ENCODE measurements at regions not wholly inside any gene's neighbourhood (a gene's known extent, or its start where the extent isn't known, plus 50 kb on each side); places are given as distances from the start of the nearest gene placed in this dataset.

GRCh38 chr5:158066076-158066475 lies 207.1 kb upstream of the CLINT1 start:
- DNase-seq, result no peak
- no peak overlapping the region for H3K9ac ChIP-seq (ENCODE audit: low read length)
- H3K4me1 ChIP-seq (ENCODE audit: low read length), result no peaks in the 10 kb centered on the region
- no peak overlapping the region for H3K4me3 ChIP-seq (ENCODE audit: low read length)
- H3K9me3 ChIP-seq (ENCODE audit: low read length), result no peaks in the 10 kb centered on the region
- no peak overlapping the region for H3K27ac ChIP-seq (ENCODE audit: low read length)
- no peaks in the 10 kb centered on the region for H4K20me1 ChIP-seq (ENCODE audit: insufficient read depth, low read depth, low read length)
- H3K4me2 ChIP-seq (ENCODE audit: low read depth, low read length, poor library complexity, severe bottlenecking), result no peak overlapping the region
- no peak overlapping the region for H2AFZ ChIP-seq (ENCODE audit: low read length)
- H3K79me2 ChIP-seq (ENCODE audit: low read length), result no peaks in the 10 kb centered on the region
- no peaks in the 10 kb centered on the region for H3K27me3 ChIP-seq (ENCODE audit: low read length)
- no peaks in the 10 kb centered on the region for H3K9me2 ChIP-seq (replicated peaks; ENCODE audit: insufficient read depth, low read length)
- no peaks in the 10 kb centered on the region for H3K36me3 ChIP-seq (ENCODE audit: insufficient read depth, low read length)

- Histone ChIP-seq H3K4me1 (ENCODE audit: low read length) (no peaks in the 10 kb centered on the region), H3K27ac (ENCODE audit: low read length) (no peak overlapping the region), H4K20me1 (ENCODE audit: insufficient read depth, low read depth, low read length) (no peaks in the 10 kb centered on the region), H3K27me3 (ENCODE audit: low read length) (no peaks in the 10 kb centered on the region), H3K4me2 (ENCODE audit: low read depth, low read length, poor library complexity, severe bottlenecking) (no peak overlapping the region), H2AFZ (ENCODE audit: low read length) (no peak overlapping the region), H3K9ac (ENCODE audit: low read length) (no peak overlapping the region), H3K4me3 (ENCODE audit: low read length) (no peak overlapping the region), H3K9me2 (replicated peaks; ENCODE audit: insufficient read depth, low read length) (no peaks in the 10 kb centered on the region), H3K9me3 (ENCODE audit: low read length) (no peaks in the 10 kb centered on the region), H3K79me2 (ENCODE audit: low read length) (no peaks in the 10 kb centered on the region), H3K36me3 (ENCODE audit: insufficient read depth, low read length) (no peaks in the 10 kb centered on the region)
- DNase-seq, result no peak
Observed at GRCh38 chr5:158064334-158065123, 205.6 kb upstream of the CLINT1 start.

- Histone ChIP-seq H3K27me3 (ENCODE audit: low read length) (no peaks in the 10 kb centered on the region), H4K20me1 (ENCODE audit: insufficient read depth, low read depth, low read length) (no peaks in the 10 kb centered on the region), H3K27ac (ENCODE audit: low read length) (no peak overlapping the region), H3K9ac (ENCODE audit: low read length) (no peak overlapping the region), H3K79me2 (ENCODE audit: low read length) (no peaks in the 10 kb centered on the region), H3K4me1 (ENCODE audit: low read length) (no peaks in the 10 kb centered on the region), H3K9me2 (replicated peaks; ENCODE audit: insufficient read depth, low read length) (no peaks in the 10 kb centered on the region), H3K9me3 (ENCODE audit: low read length) (no peaks in the 10 kb centered on the region), H3K4me2 (ENCODE audit: low read depth, low read length, poor library complexity, severe bottlenecking) (no peak overlapping the region), H3K36me3 (ENCODE audit: insufficient read depth, low read length) (no peaks in the 10 kb centered on the region), H2AFZ (ENCODE audit: low read length) (no peak overlapping the region), H3K4me3 (ENCODE audit: low read length) (no peak overlapping the region)
- no peak for DNase-seq
Observed at GRCh38 chr5:158063052-158063451, 204.1 kb upstream of the CLINT1 start.

- H2AFZ ChIP-seq (ENCODE audit: low read length), result no peak overlapping the region
- no peak overlapping the region for H3K9ac ChIP-seq (ENCODE audit: low read length)
- no peak overlapping the region for H3K27ac ChIP-seq (ENCODE audit: low read length)
- H3K4me1 ChIP-seq (ENCODE audit: low read length), result no peaks in the 10 kb centered on the region
- H3K9me3 ChIP-seq (ENCODE audit: low read length), result no peaks in the 10 kb centered on the region
- no peaks in the 10 kb centered on the region for H3K27me3 ChIP-seq (ENCODE audit: low read length)
- H3K9me2 ChIP-seq (replicated peaks; ENCODE audit: insufficient read depth, low read length), result no peaks in the 10 kb centered on the region
- no peak overlapping the region for H3K4me2 ChIP-seq (ENCODE audit: low read depth, low read length, poor library complexity, severe bottlenecking)
- H3K36me3 ChIP-seq (ENCODE audit: insufficient read depth, low read length), result no peaks in the 10 kb centered on the region
- no peak overlapping the region for H3K4me3 ChIP-seq (ENCODE audit: low read length)
- H4K20me1 ChIP-seq (ENCODE audit: insufficient read depth, low read depth, low read length), result no peaks in the 10 kb centered on the region
- DNase-seq, result no peak
- H3K79me2 ChIP-seq (ENCODE audit: low read length), result no peaks in the 10 kb centered on the region
Observed at GRCh38 chr5:158061451-158061850, 202.5 kb upstream of the CLINT1 start.

- DNase-seq, result no peak
- no peak overlapping the region for H3K4me2 ChIP-seq (ENCODE audit: low read depth, low read length, poor library complexity, severe bottlenecking)
- H3K9me3 ChIP-seq (ENCODE audit: low read length), result no peaks in the 10 kb centered on the region
- no peaks in the 10 kb centered on the region for H3K4me1 ChIP-seq (ENCODE audit: low read length)
- no peaks in the 10 kb centered on the region for H3K27me3 ChIP-seq (ENCODE audit: low read length)
- no peak overlapping the region for H3K27ac ChIP-seq (ENCODE audit: low read length)
- no peaks in the 10 kb centered on the region for H3K79me2 ChIP-seq (ENCODE audit: low read length)
- no peak overlapping the region for H3K9ac ChIP-seq (ENCODE audit: low read length)
- H3K36me3 ChIP-seq (ENCODE audit: insufficient read depth, low read length), result no peaks in the 10 kb centered on the region
- no peaks in the 10 kb centered on the region for H3K9me2 ChIP-seq (replicated peaks; ENCODE audit: insufficient read depth, low read length)
- H3K4me3 ChIP-seq (ENCODE audit: low read length), result no peak overlapping the region
- no peak overlapping the region for H2AFZ ChIP-seq (ENCODE audit: low read length)
- no peaks in the 10 kb centered on the region for H4K20me1 ChIP-seq (ENCODE audit: insufficient read depth, low read depth, low read length)
Observed at GRCh38 chr5:158060212-158060611, 201.3 kb upstream of the CLINT1 start.

- Histone ChIP-seq H3K4me3 (ENCODE audit: low read length) (no peak overlapping the region), H2AFZ (ENCODE audit: low read length) (no peak overlapping the region), H3K4me2 (ENCODE audit: low read depth, low read length, poor library complexity, severe bottlenecking) (no peak overlapping the region), H3K27ac (ENCODE audit: low read length) (no peak overlapping the region), H3K27me3 (ENCODE audit: low read length) (no peaks in the 10 kb centered on the region), H3K9me2 (replicated peaks; ENCODE audit: insufficient read depth, low read length) (no peaks in the 10 kb centered on the region), H3K79me2 (ENCODE audit: low read length) (no peaks in the 10 kb centered on the region), H4K20me1 (ENCODE audit: insufficient read depth, low read depth, low read length) (no peaks in the 10 kb centered on the region), H3K4me1 (ENCODE audit: low read length) (no peaks in the 10 kb centered on the region), H3K9me3 (ENCODE audit: low read length) (no peaks in the 10 kb centered on the region), H3K9ac (ENCODE audit: low read length) (no peak overlapping the region), H3K36me3 (ENCODE audit: insufficient read depth, low read length) (no peaks in the 10 kb centered on the region)
- DNase-seq, result no peak
Observed at GRCh38 chr5:158058208-158059120, 199.5 kb upstream of the CLINT1 start.

- H3K9me3 ChIP-seq (ENCODE audit: low read length), result no peaks in the 10 kb centered on the region
- H3K9ac ChIP-seq (ENCODE audit: low read length), result no peak overlapping the region
- no peaks in the 10 kb centered on the region for H3K4me1 ChIP-seq (ENCODE audit: low read length)
- no peaks in the 10 kb centered on the region for H3K36me3 ChIP-seq (ENCODE audit: insufficient read depth, low read length)
- H3K27me3 ChIP-seq (ENCODE audit: low read length), result no peaks in the 10 kb centered on the region
- H3K27ac ChIP-seq (ENCODE audit: low read length), result no peak overlapping the region
- no peaks in the 10 kb centered on the region for H3K9me2 ChIP-seq (replicated peaks; ENCODE audit: insufficient read depth, low read length)
- no peaks in the 10 kb centered on the region for H4K20me1 ChIP-seq (ENCODE audit: insufficient read depth, low read depth, low read length)
- no peak for DNase-seq
- H3K4me2 ChIP-seq (ENCODE audit: low read depth, low read length, poor library complexity, severe bottlenecking), result no peak overlapping the region
- H3K79me2 ChIP-seq (ENCODE audit: low read length), result no peaks in the 10 kb centered on the region
- no peak overlapping the region for H2AFZ ChIP-seq (ENCODE audit: low read length)
- no peak overlapping the region for H3K4me3 ChIP-seq (ENCODE audit: low read length)
Observed at GRCh38 chr5:158056130-158056825, 197.3 kb upstream of the CLINT1 start.

- Histone ChIP-seq H4K20me1 (ENCODE audit: insufficient read depth, low read depth, low read length) (no peaks in the 10 kb centered on the region), H3K4me3 (ENCODE audit: low read length) (no peak overlapping the region), H3K9me3 (ENCODE audit: low read length) (no peaks in the 10 kb centered on the region), H3K9me2 (replicated peaks; ENCODE audit: insufficient read depth, low read length) (no peaks in the 10 kb centered on the region), H3K4me1 (ENCODE audit: low read length) (no peaks in the 10 kb centered on the region), H3K9ac (ENCODE audit: low read length) (no peak overlapping the region), H3K27ac (ENCODE audit: low read length) (no peak overlapping the region), H3K79me2 (ENCODE audit: low read length) (no peaks in the 10 kb centered on the region), H3K36me3 (ENCODE audit: insufficient read depth, low read length) (no peaks in the 10 kb centered on the region), H3K27me3 (ENCODE audit: low read length) (no peaks in the 10 kb centered on the region), H2AFZ (ENCODE audit: low read length) (no peak overlapping the region), H3K4me2 (ENCODE audit: low read depth, low read length, poor library complexity, severe bottlenecking) (no peak overlapping the region)
- DNase-seq, result no peak
Observed at GRCh38 chr5:158055111-158055501, 196.2 kb upstream of the CLINT1 start.
